K562 (cell line): ENCODE measurements at regions not wholly inside any gene's neighbourhood (a gene's known extent, or its start where the extent isn't known, plus 50 kb on each side); places are given as distances from the start of the nearest gene placed in this dataset.

Experiments
- CEBPB ChIP-seq: fragments of 450-650 bp; IDR thresholded peaks from 2 replicates; pipeline ENCODE4 v1.6.1; 2016; ENCODE audit warnings: missing genetic modification characterization, missing compliant biosample characterization
- CTCF ChIP-seq, 3 experiments: IDR thresholded peaks in 2 of 3; conservative IDR thresholded peaks in 1 of 3; 2 replicates each; pipeline ENCODE4 v1.5.1; 2011 to 2012; ENCODE audit warnings: low read length in 3 of 3, mild to moderate bottlenecking in 3 of 3, control low read depth in 2 of 3, improper control_type of control experiment in 1 of 3, inconsistent platforms in 1 of 3, low read depth in 1 of 3, mixed read lengths in 1 of 3, moderate library complexity in 1 of 3; ENCODE audit not compliant: insufficient read depth in 2 of 3
- ELF4 ChIP-seq: fragments of 450-650 bp; formaldehyde crosslinking; IDR thresholded peaks from 2 replicates; pipeline ENCODE4 v1.4.0; 2022; ENCODE audit warnings: missing genetic modification characterization
- EP300 ChIP-seq: IDR thresholded peaks from 2 replicates; pipeline ENCODE4 v1.6.1; 2012; ENCODE audit warnings: low read length, improper control_type of control experiment
- IRF2 ChIP-seq: sonication (generic); formaldehyde crosslinking; IDR thresholded peaks from 2 replicates; pipeline ENCODE4 v1.8.1; 2022; ENCODE audit warnings: mild to moderate bottlenecking, missing genetic modification reagents
- KAT7 ChIP-seq: sonication (generic); formaldehyde crosslinking; IDR thresholded peaks from 2 replicates; pipeline ENCODE4 v1.8.0; 2022; ENCODE audit warnings: missing genetic modification reagents, mild to moderate bottlenecking, borderline replicate concordance
- PATZ1 ChIP-seq: fragments of 250-450 bp; sonication (Bioruptor Pico); IDR thresholded peaks from 2 replicates; pipeline ENCODE4 v1.5.0; 2020; ENCODE audit warnings: mild to moderate bottlenecking, borderline replicate concordance
- RFX1 ChIP-seq: fragments of 450-650 bp; IDR thresholded peaks from 2 replicates; pipeline ENCODE4 v1.6.1; 2016; ENCODE audit warnings: mild to moderate bottlenecking, moderate library complexity
- SIN3A ChIP-seq, 2 experiments: fragments of 150-350 bp in 1 of 2; IDR thresholded peaks; 2 replicates each; pipeline ENCODE4 v1.6.1; 2011 to 2016; ENCODE audit warnings: borderline replicate concordance in 2 of 2, low read depth in 2 of 2, low read length in 2 of 2, mild to moderate bottlenecking in 2 of 2, moderate library complexity in 2 of 2; ENCODE audit not compliant: control insufficient read depth in 1 of 2
- ZNF445 ChIP-seq: fragments of 250-450 bp; sonication (Bioruptor Pico); IDR thresholded peaks from 2 replicates; pipeline ENCODE4 v1.4.0; 2020; ENCODE audit warnings: low read depth, mild to moderate bottlenecking, moderate library complexity

- no peak for TF ChIP-seq CEBPB
- TF ChIP-seq EP300: no peak
- TF ChIP-seq PATZ1: no peak
- no peak for TF ChIP-seq ELF4 (CRISPR knock-in tag)
- TF ChIP-seq SIN3A (IDR thresholded peaks at IDR 0.05; ENCODE audit: borderline replicate concordance in 2 of 2, control insufficient read depth in 1 of 2, low read depth in 2 of 2, low read length in 2 of 2): no peak
- TF ChIP-seq CTCF (IDR thresholded peaks at IDR 0.05 in 2 of 3, conservative IDR thresholded peaks at IDR 0.05 in 1 of 3; ENCODE audit: insufficient read depth in 2 of 3, low read depth in 1 of 3, low read length in 3 of 3): no peak
- TF ChIP-seq RFX1: no peak
- no peak for TF ChIP-seq IRF2 (CRISPR knock-in tag)
- no peak for TF ChIP-seq ZNF445 (CRISPR knock-in tag)
- TF ChIP-seq KAT7 (CRISPR knock-in tag): no peak
Measured at GRCh38 chr3:104549099-104549714, 817.5 kb upstream of the ALCAM start.
